ENCODE measurements at regions not wholly inside any gene's neighbourhood (a gene's known extent, or its start where the extent isn't known, plus 50 kb on each side); places are given as distances from the start of the nearest gene placed in this dataset.
"Not testable (repeated sequence)": the region's sequence is repeated elsewhere in the genome, so short reads cannot be mapped to it uniquely, and the experiment has no call there.

GRCh38 chr4:118558188-118558587 lies 127.0 kb upstream of the METTL14 start:
- TF ChIP-seq MYNN (CRISPR knock-in tag; IDR thresholded peaks at IDR 0.05; ENCODE audit: low read depth); BHLHE40 (IDR thresholded peaks at IDR 0.05; ENCODE audit: low read length); KLF9 (CRISPR knock-in tag; IDR thresholded peaks at IDR 0.05; ENCODE audit: low read depth); ZFX (CRISPR knock-in tag; IDR thresholded peaks at IDR 0.05; ENCODE audit: low read depth): not testable (repeated sequence)
- TF ChIP-seq, protein P1, sequence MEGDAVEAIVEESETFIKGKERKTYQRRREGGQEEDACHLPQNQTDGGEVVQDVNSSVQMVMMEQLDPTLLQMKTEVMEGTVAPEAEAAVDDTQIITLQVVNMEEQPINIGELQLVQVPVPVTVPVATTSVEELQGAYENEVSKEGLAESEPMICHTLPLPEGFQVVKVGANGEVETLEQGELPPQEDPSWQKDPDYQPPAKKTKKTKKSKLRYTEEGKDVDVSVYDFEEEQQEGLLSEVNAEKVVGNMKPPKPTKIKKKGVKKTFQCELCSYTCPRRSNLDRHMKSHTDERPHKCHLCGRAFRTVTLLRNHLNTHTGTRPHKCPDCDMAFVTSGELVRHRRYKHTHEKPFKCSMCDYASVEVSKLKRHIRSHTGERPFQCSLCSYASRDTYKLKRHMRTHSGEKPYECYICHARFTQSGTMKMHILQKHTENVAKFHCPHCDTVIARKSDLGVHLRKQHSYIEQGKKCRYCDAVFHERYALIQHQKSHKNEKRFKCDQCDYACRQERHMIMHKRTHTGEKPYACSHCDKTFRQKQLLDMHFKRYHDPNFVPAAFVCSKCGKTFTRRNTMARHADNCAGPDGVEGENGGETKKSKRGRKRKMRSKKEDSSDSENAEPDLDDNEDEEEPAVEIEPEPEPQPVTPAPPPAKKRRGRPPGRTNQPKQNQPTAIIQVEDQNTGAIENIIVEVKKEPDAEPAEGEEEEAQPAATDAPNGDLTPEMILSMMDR (CRISPR knock-in tag; IDR thresholded peaks at IDR 0.05) = not testable (repeated sequence)

Data from HepG2 (cell line).